T1000 (cell line): ENCODE measurements at regions not wholly inside any gene's neighbourhood (a gene's known extent, or its start where the extent isn't known, plus 50 kb on each side); places are given as distances from the start of the nearest gene placed in this dataset.

ENCODE experiments used
- DNase-seq: peaks from one replicate; lab custom pipeline; 2025; ENCODE audit warnings: mixed read lengths; lab: John Stamatoyannopoulos, UW

GRCh38 chr2:12347066-12347493, 369.7 kb upstream of the TRIB2 start:
- DNase-seq = no peak

DNA sequence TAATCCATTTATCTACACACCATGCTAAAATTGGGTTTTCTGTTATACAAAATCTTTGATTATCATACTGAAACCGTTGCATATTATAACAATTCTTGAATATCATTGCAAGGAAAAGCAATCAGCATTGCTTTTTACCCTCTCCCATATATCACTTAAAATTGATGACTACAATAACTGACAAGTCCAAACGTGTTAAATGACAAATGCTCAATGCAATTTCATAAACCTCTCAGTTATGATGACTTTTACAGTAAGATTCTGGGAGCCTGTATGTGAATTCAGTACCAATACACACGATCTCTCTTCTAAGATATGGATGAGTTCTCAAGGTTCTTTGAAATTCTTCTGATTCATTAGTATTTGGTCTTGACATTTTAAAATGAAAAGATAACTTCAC, 368.5 kb upstream of the TRIB2 start:
- no peak for DNase-seq

GRCh38 chr2:12350821-12351220, 365.9 kb upstream of the TRIB2 start:
- no peak for DNase-seq

GRCh38 chr2:12352889-12353288, 363.8 kb upstream of the TRIB2 start:
- no peak for DNase-seq

DNA sequence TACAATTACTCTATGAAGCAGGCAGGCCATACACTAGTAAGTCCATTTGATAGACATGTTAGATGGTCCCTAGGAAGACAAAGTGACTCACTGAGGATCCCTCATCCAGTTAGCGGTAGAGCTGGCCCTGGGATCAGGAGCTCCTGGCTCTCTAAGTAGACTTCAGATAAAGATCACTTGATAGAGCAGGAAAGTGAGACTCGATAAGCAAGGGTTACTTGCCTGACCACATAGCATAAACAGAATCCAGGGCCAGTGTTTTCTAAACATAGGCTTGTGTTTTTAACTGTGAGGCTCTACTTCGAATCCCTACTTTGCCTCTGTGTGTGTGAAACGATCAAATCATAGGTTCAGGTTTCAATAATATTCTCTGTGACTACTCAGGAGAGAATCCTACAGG, 355.2 kb upstream of the TRIB2 start:
- no peak for DNase-seq

DNA sequence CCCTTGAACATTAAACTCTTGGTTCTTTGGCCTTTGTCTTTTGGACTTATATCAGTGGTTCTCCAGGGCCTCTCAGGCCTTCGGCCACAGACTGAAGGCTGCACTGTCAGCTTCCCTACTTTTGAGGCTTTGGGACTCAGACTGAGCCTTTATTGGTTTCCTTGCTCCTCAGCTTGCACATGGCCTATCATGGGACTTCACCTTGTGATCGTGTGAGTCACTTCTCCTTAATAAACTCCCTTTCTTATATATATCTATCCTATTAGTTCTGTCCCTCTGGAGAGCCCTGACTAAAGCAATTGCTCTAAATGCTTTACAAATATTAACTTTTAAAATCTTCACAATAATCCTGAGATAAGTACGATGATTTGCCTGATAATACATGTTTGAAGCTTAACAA, 353.6 kb upstream of the TRIB2 start:
- DNase-seq = no peak

DNA sequence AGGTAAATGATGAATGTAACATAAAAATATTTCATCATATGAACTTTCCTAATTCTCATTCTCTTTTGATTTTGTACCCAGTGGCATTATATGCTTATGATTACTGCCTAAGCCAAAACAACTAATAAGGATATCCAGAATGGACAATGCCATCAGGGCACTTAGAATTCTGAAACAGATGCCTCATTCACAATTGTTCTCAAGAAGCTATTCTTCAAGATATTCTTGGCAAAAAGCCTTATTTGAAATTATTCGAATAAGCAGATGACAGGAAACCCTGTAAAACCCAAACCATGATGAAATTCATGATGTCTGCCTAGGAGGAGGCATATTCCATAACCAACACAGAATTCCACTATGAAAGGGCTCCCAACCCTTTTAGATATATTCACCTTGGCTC, 353.2 kb upstream of the TRIB2 start:
- no peak for DNase-seq

DNA sequence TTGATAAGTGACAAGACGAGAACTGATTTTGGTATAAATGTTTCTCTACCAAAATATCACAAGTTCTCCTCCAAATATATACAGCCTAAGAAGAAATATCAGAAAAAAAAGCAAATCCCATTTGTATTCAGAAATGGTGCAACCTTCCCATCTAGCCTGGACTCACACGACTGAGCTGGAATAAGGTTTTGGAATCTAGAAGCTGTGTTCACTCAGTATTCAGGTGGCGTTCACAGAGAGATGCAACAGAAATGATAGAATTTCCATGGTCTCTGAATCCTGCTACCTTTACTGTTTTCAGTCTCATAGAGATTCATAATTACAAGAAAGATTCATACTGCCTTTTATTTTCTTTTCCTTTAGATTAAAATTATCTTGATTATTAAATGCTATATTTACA, 347.2 kb upstream of the TRIB2 start:
- no peak for DNase-seq

GRCh38 chr2:12376025-12376424, 340.7 kb upstream of the TRIB2 start:
- DNase-seq = no peak

DNA sequence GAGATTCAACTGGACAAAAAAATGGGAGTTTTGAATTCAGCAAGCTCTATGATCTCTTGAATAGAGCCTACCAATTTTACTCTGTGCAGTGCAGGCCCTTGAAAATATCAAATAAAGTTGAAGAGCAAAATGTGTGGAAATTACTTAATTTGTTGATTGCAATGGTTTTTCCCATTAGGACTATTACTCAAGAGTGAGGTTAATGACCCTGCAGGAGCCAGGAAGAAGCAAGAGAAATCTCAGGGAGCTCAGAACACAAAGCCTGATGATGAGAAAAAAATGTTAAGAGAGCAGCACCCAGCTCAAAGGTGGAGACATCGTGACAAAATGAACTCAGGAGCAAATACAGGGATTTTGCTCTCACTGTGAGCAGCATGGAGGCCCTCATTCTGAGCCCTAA, 337.6 kb upstream of the TRIB2 start:
- no peak for DNase-seq

DNA sequence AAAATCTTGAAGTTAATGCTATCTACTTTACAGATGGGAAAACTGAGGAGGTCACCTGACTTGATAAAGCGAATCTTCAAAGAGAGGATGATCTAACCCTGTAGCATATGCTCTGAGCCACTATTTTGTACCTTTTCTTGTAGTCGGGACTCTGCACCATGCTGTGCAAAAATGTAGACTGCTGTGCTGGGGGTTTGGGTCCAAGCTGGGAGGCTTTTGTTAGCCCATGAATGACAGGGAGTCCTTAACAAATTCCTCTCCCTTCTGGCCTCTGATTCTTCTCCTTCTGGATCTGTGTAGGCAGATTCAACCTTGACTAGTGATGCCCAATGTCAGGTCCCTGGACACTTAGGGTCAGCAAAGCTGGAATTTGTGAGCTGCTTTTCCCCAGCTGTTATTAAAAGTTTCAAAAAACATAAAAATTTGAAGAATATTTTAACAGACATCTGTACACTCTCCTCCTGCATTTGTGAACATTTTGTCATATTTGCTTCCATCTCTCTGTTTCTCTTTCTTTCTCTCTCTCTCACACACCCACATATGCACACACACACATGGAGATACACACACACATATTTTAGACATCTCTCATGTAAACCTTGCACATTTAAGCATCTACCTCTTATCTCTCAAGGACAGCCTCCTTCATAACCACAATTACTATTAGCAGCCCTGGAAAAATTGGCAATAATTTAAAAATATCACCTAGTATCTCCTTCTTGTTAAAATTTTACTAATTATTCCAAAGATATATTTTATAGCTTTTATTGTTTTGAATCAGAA, 335.0 kb upstream of the TRIB2 start:
- DNase-seq = no peak

DNA sequence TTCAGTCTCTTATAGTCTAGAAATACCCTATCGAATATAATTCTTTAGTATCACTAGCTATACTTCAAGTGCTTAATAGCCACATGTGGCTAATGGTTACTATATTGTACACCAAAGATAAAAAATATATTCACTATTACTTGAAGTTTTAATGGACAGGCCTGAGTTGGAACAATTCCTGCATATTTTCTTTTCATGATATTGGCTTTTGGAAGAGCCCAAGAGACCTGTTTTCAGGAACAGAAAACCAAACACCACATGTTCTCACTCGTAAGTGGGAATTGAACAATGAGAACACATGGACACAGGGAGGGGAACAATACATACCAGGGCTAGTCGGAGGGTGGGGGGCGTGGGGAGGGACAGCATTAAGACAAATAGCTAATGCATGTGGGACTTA, 334.4 kb upstream of the TRIB2 start:
- DNase-seq = no peak

DNA sequence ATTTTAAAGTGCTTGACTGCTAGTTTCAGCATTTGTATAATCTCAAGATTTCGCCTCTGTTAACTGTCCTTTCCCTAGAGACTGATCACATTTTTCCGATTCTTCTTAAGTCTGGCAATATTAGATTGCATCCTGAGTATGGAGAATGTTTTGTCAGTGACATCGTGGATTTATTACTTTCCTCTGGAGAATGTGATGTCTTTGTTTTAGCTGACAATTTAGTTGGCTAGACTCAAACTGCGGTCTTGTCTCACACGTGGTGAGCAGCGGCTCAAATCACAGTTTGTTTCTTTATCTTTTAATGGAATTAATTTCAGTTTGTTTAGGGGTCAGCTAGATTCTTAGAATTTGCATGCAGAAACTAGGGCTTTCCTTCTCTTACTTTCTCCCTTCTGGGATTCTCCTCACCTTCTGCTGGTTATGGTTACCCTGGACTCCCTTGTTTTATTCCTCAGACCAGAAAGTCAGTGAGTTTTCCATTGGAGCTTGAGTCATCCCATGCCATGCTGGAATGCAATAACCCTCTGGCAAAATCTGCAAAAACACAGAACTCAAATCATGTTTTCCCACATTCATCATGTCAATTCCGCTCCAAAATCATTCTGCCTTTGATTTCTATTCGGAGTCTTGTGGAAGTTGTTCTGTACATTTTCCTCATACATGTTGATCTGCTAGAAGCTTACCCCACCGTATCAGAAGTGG, 327.2 kb upstream of the TRIB2 start:
- DNase-seq = no peak

DNA sequence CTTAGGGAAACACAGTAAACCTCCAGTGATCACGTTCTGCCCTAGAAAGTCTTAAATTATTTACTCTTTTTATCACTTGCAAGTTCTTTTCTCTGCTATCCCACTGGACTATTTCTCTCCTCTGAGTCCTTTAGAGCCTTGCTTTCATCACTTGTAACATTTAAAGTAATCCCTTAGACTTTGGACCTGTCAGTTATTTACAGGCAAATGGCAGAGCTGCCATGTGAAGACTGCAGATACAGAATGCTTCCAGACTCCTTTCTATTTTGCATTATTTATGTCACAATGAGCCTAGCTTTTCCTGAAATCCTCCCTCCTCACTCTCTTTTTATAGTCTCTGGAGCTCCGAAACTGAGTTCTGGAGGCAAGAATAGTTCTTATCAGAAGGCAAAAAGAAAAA, 325.6 kb upstream of the TRIB2 start:
- no peak for DNase-seq

DNA sequence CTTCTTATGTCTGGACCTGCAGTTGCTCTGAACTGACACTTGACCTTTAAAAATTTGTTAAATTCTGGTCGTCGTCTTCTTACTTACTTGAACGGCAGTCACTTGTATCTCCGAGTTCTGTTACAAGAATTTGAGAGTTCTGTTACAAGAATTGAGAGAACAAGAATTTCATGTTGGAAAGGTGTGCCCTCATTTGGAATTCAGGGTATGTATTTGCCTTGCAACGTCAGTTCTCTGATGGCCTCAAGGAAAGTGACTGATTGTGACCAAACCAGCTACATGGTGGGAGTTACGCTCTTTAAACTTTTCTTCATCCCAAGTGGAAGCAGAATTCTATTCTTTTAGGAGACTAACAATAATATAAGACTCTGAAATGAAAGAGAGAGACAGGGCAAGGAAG, 320.0 kb upstream of the TRIB2 start:
- DNase-seq = no peak

GRCh38 chr2:12397854-12398253, 318.9 kb upstream of the TRIB2 start:
- no peak for DNase-seq

GRCh38 chr2:12399240-12399639, 317.5 kb upstream of the TRIB2 start:
- DNase-seq = no peak

DNA sequence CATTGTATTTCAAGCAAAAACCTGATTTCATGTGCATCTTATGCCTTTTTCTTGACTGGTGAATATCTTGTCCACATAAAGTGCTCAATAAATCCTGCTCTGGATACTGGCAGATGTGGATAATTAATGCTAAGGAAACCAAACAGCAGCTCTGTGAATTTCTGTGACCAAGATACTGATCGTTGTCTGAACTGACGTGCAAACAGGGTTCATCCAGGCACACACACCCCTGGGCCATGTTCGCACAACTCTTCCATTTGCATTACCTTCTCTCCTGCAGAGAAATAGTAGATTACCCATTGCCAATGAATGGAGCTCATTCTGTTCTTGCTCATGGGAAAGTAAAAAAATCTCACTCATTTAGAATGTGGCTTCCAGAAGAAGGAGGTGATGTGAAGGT, 316.2 kb upstream of the TRIB2 start:
- no peak for DNase-seq

- DNase-seq = no peak
These were observed 314.1 kb upstream of the TRIB2 start for GRCh38 chr2:12402440-12403139.

GRCh38 chr2:12404497-12404896, 312.2 kb upstream of the TRIB2 start:
- DNase-seq = no peak

DNA sequence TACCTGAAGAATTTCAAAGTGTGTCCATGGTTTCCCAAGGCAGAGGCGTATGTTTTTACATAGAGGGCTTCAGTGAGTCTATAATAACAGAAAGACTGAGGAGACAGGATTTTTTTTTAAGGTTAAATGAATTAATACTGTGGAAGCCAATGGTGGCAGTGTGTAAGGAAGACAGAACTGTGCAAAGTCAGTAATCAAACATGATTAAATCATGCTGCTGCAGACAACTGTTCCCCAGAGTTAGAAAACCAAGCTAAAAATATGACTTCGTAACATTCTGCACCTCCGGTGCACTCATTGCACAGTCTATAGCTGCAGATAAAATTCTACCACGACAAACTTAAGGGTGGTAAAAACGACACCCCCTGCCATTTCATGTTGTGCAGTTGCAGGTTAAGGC, 309.6 kb upstream of the TRIB2 start:
- no peak for DNase-seq

GRCh38 chr2:12412898-12413305, 303.8 kb upstream of the TRIB2 start:
- peak; percentile 42 for DNase-seq

GRCh38 chr2:12415536-12415935, 301.2 kb upstream of the TRIB2 start:
- no peak for DNase-seq
